Mesendoderm (in vitro differentiated cells): ENCODE measurements at regions not wholly inside any gene's neighbourhood (a gene's known extent, or its start where the extent isn't known, plus 50 kb on each side); places are given as distances from the start of the nearest gene placed in this dataset.
A peak's percentile ranks its signal among the peaks of the same experiment; 100 is the strongest.
"Not testable (repeated sequence)": the region's sequence is repeated elsewhere in the genome, so short reads cannot be mapped to it uniquely, and the experiment has no call there.

Experiments used
- DNase-seq: peaks from one replicate; pipeline ENCODE4 v3.0.0; 2013
- H2AK5ac ChIP-seq: 2 replicates; pipeline ENCODE4 v1.6.1; 2013; ENCODE audit warnings: low read length, inconsistent platforms
- H2BK120ac ChIP-seq: 2 replicates; pipeline ENCODE4 v1.6.1; 2013; ENCODE audit warnings: low read depth, mild to moderate bottlenecking, low read length, moderate library complexity, mixed read lengths
- H2BK15ac ChIP-seq: replicated peaks from 2 replicates; pipeline ENCODE4 v1.6.1; 2013; ENCODE audit warnings: low read depth, mild to moderate bottlenecking, moderate library complexity
- H2BK5ac ChIP-seq: 2 replicates; pipeline ENCODE4 v1.6.1; 2013; ENCODE audit warnings: low read length, inconsistent platforms
- H3K18ac ChIP-seq: 2 replicates; pipeline ENCODE4 v1.6.1; 2013; ENCODE audit warnings: mild to moderate bottlenecking, low read length, mixed read lengths
- H3K23ac ChIP-seq: one replicate; pipeline ENCODE4 v1.6.1; 2013; ENCODE audit warnings: low read length
- H3K27ac ChIP-seq: 2 replicates; pipeline ENCODE4 v1.5.1; 2013; ENCODE audit warnings: low read depth, mild to moderate bottlenecking, inconsistent platforms, low read length, moderate library complexity
- H3K27me3 ChIP-seq: 2 replicates; pipeline ENCODE4 v1.6.1; 2013; ENCODE audit warnings: low read length, control low read depth, mild to moderate bottlenecking, inconsistent platforms; ENCODE audit not compliant: insufficient read depth, poor library complexity
- H3K36me3 ChIP-seq: 2 replicates; pipeline ENCODE4 v1.6.1; 2013; ENCODE audit warnings: low read length, inconsistent platforms; ENCODE audit not compliant: control insufficient read depth, insufficient read depth
- H3K4ac ChIP-seq: one replicate; pipeline ENCODE4 v1.6.1; 2013; ENCODE audit warnings: low read depth, mild to moderate bottlenecking, low read length, moderate library complexity
- H3K4me1 ChIP-seq: 2 replicates; pipeline ENCODE4 v1.6.1; 2013; ENCODE audit warnings: low read depth, low read length, inconsistent platforms; ENCODE audit not compliant: control insufficient read depth
- H3K4me2 ChIP-seq: 2 replicates; pipeline ENCODE4 v1.6.1; 2013; ENCODE audit warnings: low read length
- H3K4me3 ChIP-seq: 2 replicates; pipeline ENCODE4 v1.5.1; 2013; ENCODE audit warnings: mild to moderate bottlenecking, low read length
- H3K56ac ChIP-seq: one replicate; pipeline ENCODE4 v1.6.1; 2013; ENCODE audit warnings: low read length
- H3K79me1 ChIP-seq: 2 replicates; pipeline ENCODE4 v1.6.1; 2013; ENCODE audit warnings: low read length, inconsistent platforms
- H3K79me2 ChIP-seq: 2 replicates; pipeline ENCODE4 v1.6.1; 2013; ENCODE audit warnings: mild to moderate bottlenecking, low read length; ENCODE audit not compliant: control insufficient read depth, insufficient read depth
- H3K9ac ChIP-seq: 2 replicates; pipeline ENCODE4 v1.6.1; 2013; ENCODE audit warnings: low read length, inconsistent platforms
- H4K5ac ChIP-seq: one replicate; pipeline ENCODE4 v1.6.1; 2013; ENCODE audit warnings: low read length
- H4K8ac ChIP-seq: one replicate; pipeline ENCODE4 v1.6.1; 2013; ENCODE audit warnings: low read depth, mild to moderate bottlenecking, control low read depth, low read length, moderate library complexity
- WGBS: extraction: QIAGEN DNeasy Blood & Tissue Kit; methylation state at CpG from one replicate; pipeline ENCODE4 v1.1.7; 2013; ENCODE audit warnings: low lambda C conversion rate, missing lambda C conversion rate; ENCODE audit not compliant: insufficient coverage; ENCODE audit errors: extremely low coverage; 5-methylcytosine and 5-hydroxymethylcytosine counted together

DNA sequence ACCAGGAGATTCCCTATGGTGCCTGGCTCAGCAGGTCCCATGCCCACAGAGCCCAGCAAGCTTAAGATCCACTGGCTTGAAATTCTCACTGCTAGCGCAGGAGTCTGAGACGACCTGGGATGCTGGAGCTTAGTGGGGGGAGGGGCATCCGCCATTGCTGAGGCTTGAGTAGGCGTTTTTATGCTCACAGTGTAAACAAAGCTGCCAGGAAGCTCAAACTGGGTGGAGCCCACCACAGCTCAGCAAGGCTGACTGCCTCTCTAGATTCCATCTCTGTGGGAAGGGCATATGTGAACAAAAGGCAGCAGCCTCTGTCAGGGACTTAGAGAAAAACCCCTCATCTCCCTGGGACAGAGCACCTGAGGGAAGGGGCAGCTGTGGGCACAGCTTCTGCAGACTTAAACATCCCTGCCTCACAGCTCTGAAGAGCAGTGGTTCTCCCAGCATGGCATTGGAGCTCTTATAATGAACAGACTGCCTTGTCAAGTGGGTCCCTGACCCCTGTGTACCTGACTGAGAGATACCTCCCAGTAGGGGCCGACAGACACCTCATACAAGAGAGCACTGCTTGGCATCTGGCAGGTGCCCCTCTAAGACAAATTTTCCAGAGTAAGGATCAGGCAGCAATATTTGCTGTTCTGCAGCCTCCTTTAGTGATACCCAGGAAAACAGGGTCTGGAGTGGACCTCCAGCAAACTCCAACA, 231.5 kb upstream of the SETMAR start:
- H3K79me2 ChIP-seq: no peaks in the 10 kb centered on the region
- no peak overlapping the region for H2BK120ac ChIP-seq
- no peak overlapping the region for H3K4ac ChIP-seq
- H2AK5ac ChIP-seq: no peak overlapping the region
- no peak overlapping the region for H4K8ac ChIP-seq
- no peak overlapping the region for H4K5ac ChIP-seq
- H3K56ac ChIP-seq: peak overlapping the region; percentile 71
- no CpG with 5 or more reads among the region's 5 CpGs for whole genome bisulfite sequencing
- peak overlapping the region; percentile 29 for H3K9ac ChIP-seq
- H3K4me3 ChIP-seq: no peak overlapping the region
- H3K27me3 ChIP-seq: no peaks in the 10 kb centered on the region
- no peak overlapping the region for H3K18ac ChIP-seq
- no peak overlapping the region for H3K27ac ChIP-seq
- no peak overlapping the region for H2BK15ac ChIP-seq
- H3K23ac ChIP-seq: no peak overlapping the region
- no peaks in the 10 kb centered on the region for H3K36me3 ChIP-seq
- peaks cover 2% of the 10 kb centered on the region for H3K4me1 ChIP-seq
- H2BK5ac ChIP-seq: peak overlapping the region; percentile 86
- H3K4me2 ChIP-seq: no peak overlapping the region
- peak; percentile 79 for DNase-seq
- no peaks in the 10 kb centered on the region for H3K79me1 ChIP-seq

DNA sequence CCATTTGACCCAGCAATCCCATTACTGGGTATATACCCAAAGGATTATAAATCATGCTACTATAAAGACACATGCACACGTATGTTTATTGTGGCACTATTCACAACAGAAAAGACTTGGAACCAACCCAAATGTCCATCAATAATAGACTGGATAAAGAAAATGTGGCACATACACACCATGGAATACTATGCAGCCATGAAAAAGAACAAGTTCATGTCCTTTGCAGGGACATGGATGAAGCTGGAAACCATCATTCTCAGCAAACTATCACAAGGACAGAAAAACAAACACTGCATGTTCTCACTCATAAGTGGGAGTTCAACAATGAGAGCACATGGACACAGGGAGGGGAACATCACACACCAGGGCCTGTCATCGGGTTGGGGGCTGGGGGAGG, 225.9 kb upstream of the SETMAR start:
- no CpG with 5 or more reads among the region's 2 CpGs for WGBS
- not testable (repeated sequence) for H3K23ac ChIP-seq, H2AK5ac ChIP-seq, H3K18ac ChIP-seq, H3K56ac ChIP-seq, H3K27me3 ChIP-seq, H3K4ac ChIP-seq, H3K79me1 ChIP-seq, DNase-seq, H3K79me2 ChIP-seq, H3K4me1 ChIP-seq, H3K27ac ChIP-seq, H3K4me2 ChIP-seq, H3K36me3 ChIP-seq, H2BK15ac ChIP-seq, H2BK120ac ChIP-seq, H4K5ac ChIP-seq, H4K8ac ChIP-seq, H2BK5ac ChIP-seq, H3K4me3 ChIP-seq, H3K9ac ChIP-seq

DNA sequence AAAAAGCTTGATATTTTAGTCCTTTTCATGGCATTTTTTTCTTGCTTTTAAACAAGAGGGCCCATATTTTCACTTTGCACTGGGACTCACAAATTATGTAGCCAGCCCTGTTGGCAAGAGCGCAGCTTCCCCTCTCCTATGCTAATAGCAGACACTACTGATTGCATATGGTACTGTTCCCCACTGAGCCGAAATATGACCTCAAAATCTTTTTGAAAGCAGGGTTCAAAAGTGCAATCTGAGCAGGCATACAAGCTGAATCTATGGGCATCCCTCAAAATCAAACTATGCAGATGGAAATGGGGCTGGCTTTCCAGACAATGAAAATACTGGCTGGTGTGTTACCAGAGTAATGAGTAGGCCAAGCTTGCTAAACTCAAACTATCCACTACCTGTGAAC, 225.2 kb upstream of the SETMAR start:
- Histone ChIP-seq H3K4ac (no peak overlapping the region), H3K18ac (no peak overlapping the region), H3K9ac (no peak overlapping the region), H3K79me2 (no peaks in the 10 kb centered on the region), H2BK15ac (no peak overlapping the region), H3K27me3 (no peaks in the 10 kb centered on the region), H3K23ac (no peak overlapping the region), H2BK5ac (no peak overlapping the region), H4K8ac (no peak overlapping the region), H4K5ac (no peak overlapping the region), H3K4me1 (no peaks in the 10 kb centered on the region), H3K36me3 (no peaks in the 10 kb centered on the region), H3K56ac (no peak overlapping the region), H3K4me2 (no peak overlapping the region), H3K4me3 (no peak overlapping the region), H3K27ac (no peak overlapping the region), H2BK120ac (no peak overlapping the region), H2AK5ac (no peak overlapping the region), H3K79me1 (no peaks in the 10 kb centered on the region)
- no peak for DNase-seq
- no CpG with 5 or more reads among the region's 2 CpGs for WGBS

DNA sequence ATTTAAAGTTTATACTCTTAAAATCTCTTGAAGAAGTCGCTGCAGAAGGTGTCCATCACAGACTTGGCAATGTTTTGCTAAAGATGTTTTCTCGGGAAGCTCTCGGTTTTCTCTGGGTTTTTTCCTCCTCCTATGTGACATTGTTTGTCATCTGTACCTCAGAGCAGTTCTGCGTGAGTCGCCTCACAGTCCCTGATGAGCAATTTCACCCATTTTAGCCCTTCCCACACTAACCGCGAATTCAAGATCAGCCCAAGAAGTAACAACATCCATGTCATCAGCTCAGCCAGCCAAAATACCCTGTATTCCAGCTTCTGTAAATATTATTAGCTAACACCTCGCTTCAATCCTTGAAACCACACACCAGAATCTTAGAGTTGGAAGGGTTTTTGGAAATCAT, 224.3 kb upstream of the SETMAR start:
- WGBS: no CpG with 5 or more reads among the region's 8 CpGs
- Histone ChIP-seq H3K4me3 (no peak overlapping the region), H3K56ac (no peak overlapping the region), H3K18ac (no peak overlapping the region), H3K4me2 (no peak overlapping the region), H2BK120ac (no peak overlapping the region), H3K23ac (no peak overlapping the region), H3K4me1 (no peaks in the 10 kb centered on the region), H2BK5ac (no peak overlapping the region), H3K79me1 (no peaks in the 10 kb centered on the region), H3K36me3 (no peaks in the 10 kb centered on the region), H4K8ac (no peak overlapping the region), H2AK5ac (no peak overlapping the region), H3K27me3 (no peaks in the 10 kb centered on the region), H3K79me2 (no peaks in the 10 kb centered on the region), H3K9ac (no peak overlapping the region), H3K4ac (no peak overlapping the region), H4K5ac (no peak overlapping the region), H3K27ac (no peak overlapping the region), H2BK15ac (no peak overlapping the region)
- DNase-seq: no peak

DNA sequence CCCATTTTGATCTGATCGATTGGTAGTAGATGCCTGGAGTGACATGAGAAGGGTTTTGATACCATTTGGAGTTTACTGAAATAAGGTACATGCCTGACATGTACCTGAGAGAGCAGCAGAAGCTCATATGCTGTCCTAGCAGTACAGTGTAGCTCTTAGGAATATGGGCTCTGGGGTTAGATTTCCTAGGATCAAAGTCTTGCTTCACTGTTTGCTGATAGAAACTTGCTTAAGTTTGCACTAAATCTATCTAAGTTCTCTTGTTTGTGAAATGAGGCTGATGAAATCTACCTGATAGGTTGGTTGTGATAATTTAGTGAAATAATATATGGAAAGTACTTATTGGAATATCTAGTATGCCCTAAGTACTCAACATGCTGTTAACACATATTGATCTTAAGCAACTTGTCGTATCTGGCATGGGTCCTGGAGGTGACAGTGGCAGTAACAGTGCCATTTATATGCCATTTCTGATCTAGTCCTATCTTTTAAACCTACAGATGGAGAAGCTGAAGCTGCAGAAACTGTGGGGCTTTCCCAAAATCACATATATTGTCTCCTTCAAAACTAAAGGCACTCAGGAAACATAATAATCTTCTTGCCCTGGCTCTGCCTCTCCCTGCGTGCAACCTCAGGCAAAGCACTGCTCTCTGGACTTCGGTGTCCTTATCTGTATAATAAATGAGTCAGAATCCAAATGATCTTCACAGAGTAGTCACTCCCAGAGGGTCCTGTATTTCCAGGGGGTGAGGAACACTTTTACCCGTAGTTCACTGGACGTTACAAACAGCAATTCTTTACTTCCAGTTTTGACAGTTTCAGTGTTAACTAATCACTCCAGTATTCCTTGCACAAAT, 223.6 kb upstream of the SETMAR start:
- no peak overlapping the region for H3K56ac ChIP-seq
- no peak overlapping the region for H3K23ac ChIP-seq
- H2BK120ac ChIP-seq: no peak overlapping the region
- no CpG with 5 or more reads among the region's 6 CpGs for WGBS
- H3K27me3 ChIP-seq: no peaks in the 10 kb centered on the region
- no peak overlapping the region for H3K27ac ChIP-seq
- no peak overlapping the region for H2BK5ac ChIP-seq
- H3K4me3 ChIP-seq: no peak overlapping the region
- no peaks in the 10 kb centered on the region for H3K36me3 ChIP-seq
- H3K18ac ChIP-seq: no peak overlapping the region
- no peak overlapping the region for H3K4me2 ChIP-seq
- no peak overlapping the region for H3K9ac ChIP-seq
- no peak for DNase-seq
- H2AK5ac ChIP-seq: no peak overlapping the region
- H2BK15ac ChIP-seq: no peak overlapping the region
- no peaks in the 10 kb centered on the region for H3K4me1 ChIP-seq
- H3K4ac ChIP-seq: no peak overlapping the region
- H4K8ac ChIP-seq: no peak overlapping the region
- no peaks in the 10 kb centered on the region for H3K79me2 ChIP-seq
- H4K5ac ChIP-seq: no peak overlapping the region
- no peaks in the 10 kb centered on the region for H3K79me1 ChIP-seq
